NB4 (cell line): ENCODE measurements at regions not wholly inside any gene's neighbourhood (a gene's known extent, or its start where the extent isn't known, plus 50 kb on each side); places are given as distances from the start of the nearest gene placed in this dataset.

ENCODE experiments used
- CTCF ChIP-seq: IDR thresholded peaks from one replicate; pipeline ENCODE4 v1.5.1; 2012; ENCODE audit warnings: low read depth, low read length
- MYC ChIP-seq: IDR thresholded peaks from 2 replicates; pipeline ENCODE4 v1.6.1; 2011; ENCODE audit warnings: low read depth, low read length
- POLR2A ChIP-seq: IDR thresholded peaks from 2 replicates; pipeline ENCODE4 v1.6.1; 2011; ENCODE audit warnings: mild to moderate bottlenecking; ENCODE audit not compliant: insufficient read length; ENCODE audit errors: extremely low read depth

- TF ChIP-seq CTCF: no peak
- no peak for TF ChIP-seq POLR2A
- TF ChIP-seq MYC: no peak
Measured at GRCh38 chr4:148793221-148793620, 351.0 kb upstream of the NR3C2 start.
